Left lung (tissue), 4 donors: ENCODE measurements at regions not wholly inside any gene's neighbourhood (a gene's known extent, or its start where the extent isn't known, plus 50 kb on each side); places are given as distances from the start of the nearest gene placed in this dataset.
"Not testable (repeated sequence)": the region's sequence is repeated elsewhere in the genome, so short reads cannot be mapped to it uniquely, and the experiment has no call there.

Source experiments
- ATAC-seq: fragments of 200-7000 bp; cut with Tn5 transposase; one replicate; pipeline ENCODE4 v1.9.1; 2020; ENCODE audit warnings: moderate library complexity
- DNase-seq, 4 donors: peaks; one replicate each; pipeline ENCODE4 v3.0.0-alpha.2; 2013 to 2020
- H3K27ac ChIP-seq, 2 donors: fragments of 200-600 bp; sonication (generic) in 1 of 2; one replicate each; pipeline versions ENCODE4 v1.5.0 to v1.8.0; 2020 to 2021
- H3K27me3 ChIP-seq, 2 donors: fragments of 200-600 bp; sonication (generic) in 1 of 2; one replicate each; pipeline versions ENCODE4 v1.5.0 to v1.8.0; 2020 to 2021
- H3K36me3 ChIP-seq, 2 donors: fragments of 200-600 bp; sonication (generic) in 1 of 2; one replicate each; pipeline versions ENCODE4 v1.5.0 to v1.8.0; 2020 to 2021
- H3K4me1 ChIP-seq, 2 donors: fragments of 200-600 bp; one replicate each; pipeline ENCODE4 v1.8.0; 2021
- H3K4me3 ChIP-seq, 2 donors: fragments of 200-600 bp; sonication (generic) in 1 of 2; one replicate each; pipeline versions ENCODE4 v1.5.0 to v1.8.0; 2020 to 2021; ENCODE audit warnings: mild to moderate bottlenecking in 1 of 2
- H3K9me3 ChIP-seq, 2 donors: fragments of 200-600 bp; sonication (generic) in 1 of 2; one replicate each; pipeline versions ENCODE4 v1.5.0 to v1.8.0; 2020 to 2021
- CTCF ChIP-seq, 2 donors: fragments of 200-600 bp; sonication (generic) in 1 of 2; IDR thresholded peaks; one replicate each; pipeline versions ENCODE4 v1.5.0 to v1.8.0; 2021; ENCODE audit warnings: antibody characterized with exemption in 2 of 2
- intact Hi-C, 2 donors: fragments of 100-400 bp; cut with DNase I; formaldehyde crosslinking; loops; one replicate each; pipeline versions ENCODE4 v1.11.2 to v1.14.2; 2022
- donor health status: DM: no; HTN: yes; CAD: no.
- donor health status: DM: no; HTN: no; CAD: no.

GRCh38 chr16:82280867-82281266 is 110.8 kb upstream of the MPHOSPH6 start:
- H3K27me3 ChIP-seq: no peaks in the 10 kb centered on the region
- TF ChIP-seq CTCF (IDR thresholded peaks at IDR 0.05): no peak
- intact Hi-C loops: no loop called here
- no peak overlapping the region for H3K27ac ChIP-seq
- no peaks in the 10 kb centered on the region for H3K9me3 ChIP-seq
- DNase-seq (no peak), ATAC-seq (no peak)
- H3K36me3 ChIP-seq: no peaks in the 10 kb centered on the region
- no peaks in the 10 kb centered on the region for H3K4me1 ChIP-seq
- H3K4me3 ChIP-seq: no peak overlapping the region

GRCh38 chr16:82275349-82275748 is 105.3 kb upstream of the MPHOSPH6 start:
- ATAC-seq, H3K4me3 ChIP-seq, intact Hi-C loops, H3K4me1 ChIP-seq, H3K27me3 ChIP-seq, DNase-seq, H3K36me3 ChIP-seq, H3K27ac ChIP-seq, H3K9me3 ChIP-seq: not testable (repeated sequence)

GRCh38 chr16:82271636-82272035 is 101.6 kb upstream of the MPHOSPH6 start:
- no peak overlapping the region for H3K4me3 ChIP-seq

GRCh38 chr16:82267675-82268074 is 97.7 kb upstream of the MPHOSPH6 start:
- H3K9me3 ChIP-seq, H3K27me3 ChIP-seq, ATAC-seq, H3K27ac ChIP-seq, H3K36me3 ChIP-seq, H3K4me3 ChIP-seq, DNase-seq, H3K4me1 ChIP-seq: not testable (repeated sequence)
- intact Hi-C loops: loop anchor here in 1 of 2 donors (5.0 kb wide), 1 partner anchor 75 kb away; no protein-coding TSS in a partner anchor

More at GRCh38 chr16:82271636-82272035, 101.6 kb upstream of the MPHOSPH6 start:
- intact Hi-C loops: no loop called here
- Histone ChIP-seq H3K36me3 (no peaks in the 10 kb centered on the region), H3K27ac (no peak overlapping the region), H3K27me3 (no peaks in the 10 kb centered on the region), H3K4me1 (no peaks in the 10 kb centered on the region), H3K9me3 (no peaks in the 10 kb centered on the region)
- TF ChIP-seq CTCF (IDR thresholded peaks at IDR 0.05): no peak
- no peak for DNase-seq
- ATAC-seq: no peak

GRCh38 chr16:82265809-82266208 is 95.8 kb upstream of the MPHOSPH6 start:
- peaks cover 0 to 10% of the 10 kb centered on the region in 2 donors for H3K4me1 ChIP-seq
- no peaks in the 10 kb centered on the region for H3K27me3 ChIP-seq
- no peak overlapping the region for H3K27ac ChIP-seq
- no peak overlapping the region for H3K4me3 ChIP-seq
- H3K9me3 ChIP-seq: no peaks in the 10 kb centered on the region
- ATAC-seq (no peak), DNase-seq (no peak)
- no peaks in the 10 kb centered on the region for H3K36me3 ChIP-seq
- TF ChIP-seq CTCF (IDR thresholded peaks at IDR 0.05): no peak
- intact Hi-C loops: loop anchor here in 1 of 2 donors (5.0 kb wide), 1 partner anchor 76 kb away; no protein-coding TSS in a partner anchor

- DNase-seq: no peak
- intact Hi-C loops: loop anchor here in 1 of 2 donors (5.0 kb wide), 1 partner anchor 78 kb away; no protein-coding TSS in a partner anchor
Observed at GRCh38 chr16:82264756-82265155, 94.7 kb upstream of the MPHOSPH6 start.

More at GRCh38 chr16:82264756-82265155, 94.7 kb upstream of the MPHOSPH6 start:
- H3K4me1 ChIP-seq: peaks cover 0 to 10% of the 10 kb centered on the region in 2 donors
- H3K4me3 ChIP-seq: no peak overlapping the region
- no peak overlapping the region for H3K27ac ChIP-seq
- no peaks in the 10 kb centered on the region for H3K27me3 ChIP-seq
- no peaks in the 10 kb centered on the region for H3K9me3 ChIP-seq
- no peak for TF ChIP-seq CTCF (IDR thresholded peaks at IDR 0.05)
- no peak for ATAC-seq
- no peaks in the 10 kb centered on the region for H3K36me3 ChIP-seq
